ENCODE measurements at regions not wholly inside any gene's neighbourhood (a gene's known extent, or its start where the extent isn't known, plus 50 kb on each side); places are given as distances from the start of the nearest gene placed in this dataset.
"Not testable (repeated sequence)": the region's sequence is repeated elsewhere in the genome, so short reads cannot be mapped to it uniquely, and the experiment has no call there.

- no peak for DNase-seq (ENCODE audit: low read depth in 2 of 2, low spot score in 1 of 2)
Measured at GRCh38 chr3:177652556-177653291, 455.4 kb upstream of the TBL1XR1 start.

DNA sequence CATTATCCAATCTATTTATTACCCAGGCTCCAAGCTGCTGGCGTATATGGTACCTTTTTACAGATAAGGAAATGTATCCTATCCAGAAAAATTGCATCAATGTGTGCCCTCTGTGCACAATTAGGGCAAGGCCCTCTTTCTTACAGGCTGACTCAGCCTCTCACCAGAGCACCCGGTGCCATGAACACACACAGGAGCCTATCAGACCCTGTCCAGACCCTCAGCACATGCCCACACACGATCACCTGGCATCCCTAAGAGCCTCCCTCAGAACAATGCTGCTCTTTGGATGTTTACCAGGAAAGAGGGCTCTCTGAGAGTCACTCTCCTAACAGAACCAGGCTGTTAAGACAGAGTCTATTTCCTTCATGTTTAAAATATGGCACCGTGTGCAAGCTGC lies 460.0 kb upstream of the TBL1XR1 start:
- no peak for DNase-seq (ENCODE audit: low read depth in 2 of 2, low spot score in 1 of 2)

GRCh38 chr3:177658354-177658753 lies 461.1 kb upstream of the TBL1XR1 start:
- no peak for DNase-seq (ENCODE audit: low read depth in 2 of 2, low spot score in 1 of 2)

DNA sequence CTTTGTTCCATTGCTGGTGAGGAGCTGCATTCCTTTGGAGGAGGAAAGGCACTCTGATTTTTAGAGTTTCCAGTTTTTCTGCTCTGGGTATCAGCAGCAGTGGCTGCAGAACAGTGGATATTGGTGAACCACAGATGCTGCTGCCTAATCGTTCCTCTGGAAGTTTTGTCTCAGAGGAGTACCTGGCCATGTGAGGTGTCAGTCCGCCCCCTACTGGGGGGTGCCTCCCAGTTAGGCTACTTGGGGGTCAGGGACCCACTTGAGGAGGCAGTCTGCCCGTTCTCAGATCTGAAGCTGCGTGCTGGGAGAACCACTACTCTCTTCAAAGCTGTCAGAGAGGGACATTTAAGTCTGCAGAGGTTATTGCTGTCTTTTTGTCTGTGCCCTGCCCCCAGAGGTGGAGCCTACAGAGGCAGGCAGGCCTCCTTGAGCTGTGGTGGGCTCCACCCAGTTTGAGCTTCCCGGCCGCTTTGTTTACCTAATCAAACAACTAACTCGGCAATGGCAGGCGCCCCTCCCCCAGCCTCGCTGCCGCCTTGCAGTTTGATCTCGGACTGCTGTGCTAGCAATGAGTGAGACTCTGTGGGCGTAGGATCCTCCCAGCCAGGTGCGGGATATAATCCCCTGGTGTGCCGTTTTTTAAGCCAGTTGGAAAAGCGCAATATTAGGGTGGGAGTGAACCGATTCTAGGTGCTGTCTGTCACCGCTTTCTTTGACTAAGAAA lies 467.3 kb upstream of the TBL1XR1 start:
- DNase-seq (ENCODE audit: low read depth in 2 of 2, low spot score in 1 of 2): not testable (repeated sequence)

GRCh38 chr3:177665122-177665808 lies 468.0 kb upstream of the TBL1XR1 start:
- DNase-seq (ENCODE audit: low read depth in 2 of 2, low spot score in 1 of 2): no peak

GRCh38 chr3:177672252-177672911 lies 475.1 kb upstream of the TBL1XR1 start:
- DNase-seq (ENCODE audit: low read depth in 2 of 2, low spot score in 1 of 2): no peak

GRCh38 chr3:177673112-177673914 lies 476.0 kb upstream of the TBL1XR1 start:
- no peak for DNase-seq (ENCODE audit: low read depth in 2 of 2, low spot score in 1 of 2)

- no peak for DNase-seq (ENCODE audit: low read depth in 2 of 2, low spot score in 1 of 2)
Measured at GRCh38 chr3:177674186-177674585, 476.9 kb upstream of the TBL1XR1 start.

- DNase-seq (ENCODE audit: low read depth in 2 of 2, low spot score in 1 of 2): no peak
Measured at GRCh38 chr3:177676148-177676547, 478.9 kb upstream of the TBL1XR1 start.

DNA sequence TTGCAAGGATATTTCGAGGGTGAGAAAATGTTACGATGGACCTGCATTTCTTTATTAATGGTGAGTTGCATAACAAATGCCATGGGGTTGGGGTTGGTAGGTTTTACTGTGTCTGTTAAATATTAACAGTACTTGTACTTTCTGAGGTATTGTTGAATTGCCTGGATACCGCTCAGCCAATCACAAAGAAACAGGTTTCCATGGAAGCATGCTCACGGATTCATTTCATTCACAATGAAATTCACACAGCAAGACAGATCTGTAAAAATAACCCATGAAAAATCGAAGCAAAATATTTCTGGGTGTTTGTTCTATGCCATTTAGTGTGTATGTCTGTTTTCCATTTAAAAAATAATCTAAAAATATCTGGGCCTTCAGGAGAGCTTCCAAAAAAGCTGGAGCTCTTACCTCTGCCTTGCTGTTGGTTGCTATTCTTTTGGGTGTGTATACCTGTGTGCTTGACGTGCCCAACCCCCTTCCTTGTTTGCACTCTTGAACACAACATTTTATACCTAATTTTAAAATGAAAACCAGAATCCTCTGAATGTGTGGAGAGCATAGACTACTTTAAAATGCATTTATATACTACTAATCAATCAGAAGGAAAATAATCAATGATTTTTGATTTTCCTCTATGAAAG lies 479.8 kb upstream of the TBL1XR1 start:
- DNase-seq (ENCODE audit: low read depth in 2 of 2, low spot score in 1 of 2): no peak

- DNase-seq (ENCODE audit: low read depth in 2 of 2, low spot score in 1 of 2): no peak
Measured at GRCh38 chr3:177679568-177680471, 482.5 kb upstream of the TBL1XR1 start.

DNA sequence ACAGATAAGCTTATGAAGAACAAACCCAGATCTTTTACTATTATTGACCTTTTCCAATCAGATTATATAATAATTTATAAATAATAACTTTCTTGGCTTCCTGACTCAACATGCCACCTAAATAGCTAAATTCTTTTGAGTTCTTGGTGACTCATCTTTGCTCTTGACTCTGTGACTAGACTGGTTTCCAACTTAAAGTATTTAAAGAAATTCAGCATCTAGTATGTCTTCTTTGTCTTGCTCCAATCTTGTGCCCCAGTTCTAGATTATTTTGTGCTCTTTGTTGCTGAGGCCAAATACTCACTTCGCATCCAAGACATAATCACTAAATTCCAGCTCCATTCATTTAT lies 483.2 kb upstream of the TBL1XR1 start:
- DNase-seq (ENCODE audit: low read depth in 2 of 2, low spot score in 1 of 2): no peak

GRCh38 chr3:177681156-177681555 lies 483.9 kb upstream of the TBL1XR1 start:
- DNase-seq (ENCODE audit: low read depth in 2 of 2, low spot score in 1 of 2): no peak

DNA sequence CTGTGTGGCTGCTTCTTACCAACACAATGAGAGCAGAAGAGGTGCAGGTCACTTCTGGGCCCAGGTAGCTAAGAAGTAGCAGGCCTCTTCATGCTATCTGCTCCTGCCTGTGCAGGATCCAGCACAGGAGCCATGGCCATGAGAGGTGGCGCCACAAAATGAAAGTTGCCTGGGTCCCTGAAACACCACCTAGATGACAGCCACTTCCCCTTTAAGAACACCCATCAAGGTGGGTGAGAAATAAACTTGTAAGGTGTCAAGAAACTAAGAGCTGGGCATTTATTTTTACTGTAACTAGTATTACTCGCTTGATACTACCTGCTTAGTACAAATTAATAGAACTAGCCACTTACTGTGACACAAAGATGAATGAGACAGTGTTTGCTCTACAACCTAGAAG lies 484.6 kb upstream of the TBL1XR1 start:
- DNase-seq (ENCODE audit: low read depth in 2 of 2, low spot score in 1 of 2): no peak

DNA sequence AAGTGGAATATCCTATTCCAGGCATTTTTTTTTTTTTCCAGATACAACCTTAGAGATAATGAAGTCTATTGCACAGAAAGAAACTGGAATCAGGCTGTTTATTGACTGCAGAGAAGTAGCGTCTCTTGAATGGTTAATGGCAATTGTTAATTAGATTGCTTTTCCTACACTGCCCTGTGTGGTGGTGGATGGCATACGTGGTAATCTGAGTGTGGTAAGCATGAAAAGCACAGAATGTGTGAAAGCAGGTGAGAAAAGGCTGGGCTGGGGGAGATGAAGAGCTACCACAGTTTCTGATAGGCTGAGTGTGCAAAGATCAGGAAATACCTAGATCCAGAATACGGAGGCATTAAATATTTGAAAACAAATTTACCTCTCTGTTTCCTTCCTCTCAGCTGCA lies 486.3 kb upstream of the TBL1XR1 start:
- DNase-seq (ENCODE audit: low read depth in 2 of 2, low spot score in 1 of 2): no peak

DNA sequence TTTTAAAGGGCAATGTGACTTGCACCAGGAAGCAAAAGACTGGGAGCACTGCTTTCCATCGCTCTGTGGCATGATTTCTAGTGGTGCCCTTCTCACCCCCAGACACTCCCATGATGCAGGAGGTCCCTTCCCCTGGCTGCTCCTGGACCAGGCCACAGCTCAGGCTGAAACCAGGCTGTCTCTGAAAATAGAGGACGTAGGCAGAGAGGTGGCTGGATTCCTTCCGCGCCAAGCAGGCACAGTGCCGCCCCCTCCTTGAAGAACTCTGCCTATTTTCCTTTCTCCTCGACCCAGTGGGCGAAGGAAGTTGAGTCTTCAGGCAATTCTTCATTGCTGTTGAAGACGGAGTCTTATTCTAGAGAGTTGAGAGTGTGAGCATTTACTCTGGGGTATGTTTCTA lies 489.4 kb upstream of the TBL1XR1 start:
- no peak for DNase-seq (ENCODE audit: low read depth in 2 of 2, low spot score in 1 of 2)

DNA sequence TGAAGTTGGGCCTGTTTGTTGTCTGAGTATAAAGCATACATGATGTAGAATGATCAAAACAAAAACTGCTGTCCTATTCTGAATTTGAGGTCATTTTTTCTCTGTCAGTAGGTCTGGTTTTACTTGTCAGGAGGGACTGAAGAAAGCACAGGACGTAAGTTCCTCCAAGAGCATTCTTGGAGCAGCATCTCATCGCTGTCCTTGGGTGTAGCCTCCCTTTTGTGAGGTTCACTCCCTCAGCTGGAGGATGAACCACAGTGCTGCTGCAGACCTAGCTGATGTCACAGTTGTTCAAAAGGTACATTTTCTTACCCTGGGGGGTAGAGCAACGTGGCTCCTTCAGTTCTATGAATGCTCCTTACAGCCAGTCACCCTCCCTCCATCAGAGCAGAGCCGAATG lies 490.0 kb upstream of the TBL1XR1 start:
- no peak for DNase-seq (ENCODE audit: low read depth in 2 of 2, low spot score in 1 of 2)

- no peak for DNase-seq (ENCODE audit: low read depth in 2 of 2, low spot score in 1 of 2)
Measured at GRCh38 chr3:177688152-177688551, 490.9 kb upstream of the TBL1XR1 start.

GRCh38 chr3:177689077-177689476 lies 491.8 kb upstream of the TBL1XR1 start:
- no peak for DNase-seq (ENCODE audit: low read depth in 2 of 2, low spot score in 1 of 2)
